ENCODE measurements at regions not wholly inside any gene's neighbourhood (a gene's known extent, or its start where the extent isn't known, plus 50 kb on each side); places are given as distances from the start of the nearest gene placed in this dataset.

DNA sequence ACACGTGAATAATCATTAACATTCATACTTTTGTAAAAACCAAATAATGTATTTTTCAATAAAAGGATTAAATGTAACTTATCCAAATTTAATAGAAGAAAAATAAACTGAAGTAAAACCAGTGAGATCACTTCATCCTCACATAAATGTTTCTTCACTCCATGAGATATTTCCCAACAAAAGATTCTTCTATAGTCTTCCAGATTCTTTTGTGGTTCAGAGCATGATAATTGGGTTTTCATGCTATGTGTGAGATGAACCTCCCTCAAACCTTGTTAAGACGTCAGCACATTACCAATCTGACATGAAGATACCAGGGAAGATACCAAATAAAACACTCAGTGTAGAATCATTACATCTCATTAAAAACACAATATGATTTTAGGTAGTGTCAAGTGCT is 62.9 kb upstream of the OXGR1 start:
- TF ChIP-seq, protein P1, sequence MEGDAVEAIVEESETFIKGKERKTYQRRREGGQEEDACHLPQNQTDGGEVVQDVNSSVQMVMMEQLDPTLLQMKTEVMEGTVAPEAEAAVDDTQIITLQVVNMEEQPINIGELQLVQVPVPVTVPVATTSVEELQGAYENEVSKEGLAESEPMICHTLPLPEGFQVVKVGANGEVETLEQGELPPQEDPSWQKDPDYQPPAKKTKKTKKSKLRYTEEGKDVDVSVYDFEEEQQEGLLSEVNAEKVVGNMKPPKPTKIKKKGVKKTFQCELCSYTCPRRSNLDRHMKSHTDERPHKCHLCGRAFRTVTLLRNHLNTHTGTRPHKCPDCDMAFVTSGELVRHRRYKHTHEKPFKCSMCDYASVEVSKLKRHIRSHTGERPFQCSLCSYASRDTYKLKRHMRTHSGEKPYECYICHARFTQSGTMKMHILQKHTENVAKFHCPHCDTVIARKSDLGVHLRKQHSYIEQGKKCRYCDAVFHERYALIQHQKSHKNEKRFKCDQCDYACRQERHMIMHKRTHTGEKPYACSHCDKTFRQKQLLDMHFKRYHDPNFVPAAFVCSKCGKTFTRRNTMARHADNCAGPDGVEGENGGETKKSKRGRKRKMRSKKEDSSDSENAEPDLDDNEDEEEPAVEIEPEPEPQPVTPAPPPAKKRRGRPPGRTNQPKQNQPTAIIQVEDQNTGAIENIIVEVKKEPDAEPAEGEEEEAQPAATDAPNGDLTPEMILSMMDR (IDR thresholded peaks at IDR 0.05; ENCODE audit: control extremely low read depth, extremely low read depth, low read depth, missing control alignments), result no peak
- POLR2A ChIA-PET, result no interaction called here
- CTCF ChIA-PET, result no interaction called here
- no peak for DNase-seq (ENCODE audit: extremely low spot score)

- no peak for DNase-seq (ENCODE audit: extremely low spot score)
- ChIA-PET POLR2A (no interaction called here), CTCF (no interaction called here)
- TF ChIP-seq, protein P1 (IDR thresholded peaks at IDR 0.05; ENCODE audit: control extremely low read depth, extremely low read depth, low read depth, missing control alignments), result no peak
Observed at GRCh38 chr13:97058391-97058790, 64.1 kb upstream of the OXGR1 start.

GRCh38 chr13:97058926-97059325 is 64.7 kb upstream of the OXGR1 start:
- ChIA-PET CTCF (no interaction called here), POLR2A (no interaction called here)
- TF ChIP-seq, protein P1 (IDR thresholded peaks at IDR 0.05; ENCODE audit: control extremely low read depth, extremely low read depth, low read depth, missing control alignments), result no peak
- no peak for DNase-seq (ENCODE audit: extremely low spot score)

DNA sequence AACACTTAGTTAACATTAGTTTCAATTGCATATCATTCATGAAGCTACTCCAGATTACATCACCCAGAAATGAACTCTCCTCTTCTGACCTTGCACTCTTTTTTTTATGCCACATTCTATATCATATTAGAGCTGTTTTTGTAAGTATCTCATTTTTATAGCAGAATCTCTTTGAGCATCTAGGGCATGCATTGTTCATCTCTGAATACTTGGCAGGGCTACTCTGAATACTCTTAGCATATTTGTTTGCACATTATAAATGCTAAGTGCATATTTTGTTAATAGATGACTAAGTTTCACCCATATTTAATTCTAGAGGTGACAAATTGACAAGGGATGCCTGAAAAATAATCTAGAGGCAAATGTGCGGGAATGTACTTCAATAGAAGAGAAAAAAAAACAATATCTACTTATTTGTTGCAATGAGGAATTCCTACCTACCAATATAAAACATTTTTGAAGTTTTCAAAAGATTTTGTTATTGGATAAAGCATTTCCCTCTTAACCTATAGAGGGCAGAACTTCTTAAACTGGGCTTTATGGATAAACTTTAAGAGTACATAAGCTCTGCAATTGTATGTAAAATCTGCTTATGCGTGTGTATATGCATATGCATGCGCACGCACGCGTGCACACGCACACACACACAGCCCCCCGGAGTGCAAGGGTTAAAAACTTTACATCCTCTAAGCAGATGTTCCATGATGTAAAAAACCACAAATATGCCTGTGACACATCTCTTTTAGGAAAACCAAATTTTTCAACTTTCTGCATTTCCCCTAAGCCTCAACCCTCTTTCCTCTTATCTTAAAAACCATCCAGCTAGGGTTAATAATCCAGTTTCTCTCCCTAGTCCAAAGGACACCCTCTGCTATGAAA is 73.0 kb upstream of the OXGR1 start:
- CTCF ChIA-PET, result interaction anchor here (1.5 to 1.8 kb wide), 3 partner anchors 11 to 43 kb away, joined by 3 to 6 read pairs (median 4); no protein-coding TSS in a partner anchor
- TF ChIP-seq, protein P1 (IDR thresholded peaks at IDR 0.05; ENCODE audit: control extremely low read depth, extremely low read depth, low read depth, missing control alignments), result no peak
- POLR2A ChIA-PET, result no interaction called here
- DNase-seq (ENCODE audit: extremely low spot score), result no peak

DNA sequence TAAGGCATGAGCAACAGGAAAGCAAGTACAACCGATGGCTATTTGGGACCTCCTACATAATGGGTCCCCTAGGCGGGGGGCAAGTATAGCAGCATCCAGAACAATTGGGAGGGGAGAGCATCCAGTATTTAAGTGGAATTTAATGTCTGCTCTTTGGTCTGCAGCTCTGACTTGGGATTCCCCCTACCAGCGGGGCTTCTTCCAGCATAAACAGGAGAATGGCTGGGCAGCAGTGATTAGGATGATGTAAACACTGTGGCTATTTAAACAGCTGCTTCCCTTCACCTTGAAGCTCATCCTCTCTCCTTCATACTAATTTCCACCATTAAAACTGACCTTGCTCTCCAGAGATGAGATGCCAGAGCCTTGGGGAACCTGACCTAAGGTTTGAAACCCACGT is 73.9 kb upstream of the OXGR1 start:
- ChIA-PET CTCF (interaction anchor here (1.5 to 1.8 kb wide), 2 partner anchors 10 to 13 kb away, joined by 4 to 6 read pairs; no protein-coding TSS in a partner anchor), POLR2A (no interaction called here)
- DNase-seq (ENCODE audit: extremely low spot score), result no peak
- TF ChIP-seq, protein P1 (IDR thresholded peaks at IDR 0.05; ENCODE audit: control extremely low read depth, extremely low read depth, low read depth, missing control alignments), result no peak

- POLR2A ChIA-PET, result no interaction called here
- TF ChIP-seq, protein P1 (IDR thresholded peaks at IDR 0.05; ENCODE audit: control extremely low read depth, extremely low read depth, low read depth, missing control alignments), result no peak
- CTCF ChIA-PET, result interaction anchor here (1.8 kb wide), 1 partner anchor 14 kb away, joined by 4 read pairs; no protein-coding TSS in a partner anchor
- no peak for DNase-seq (ENCODE audit: extremely low spot score)
Observed at GRCh38 chr13:97069050-97069815, 75.0 kb upstream of the OXGR1 start.

Measured in GM10248 (cell line).